Neuronal stem cell (in vitro differentiated cells): ENCODE measurements at regions not wholly inside any gene's neighbourhood (a gene's known extent, or its start where the extent isn't known, plus 50 kb on each side); places are given as distances from the start of the nearest gene placed in this dataset.
"Not testable (repeated sequence)": the region's sequence is repeated elsewhere in the genome, so short reads cannot be mapped to it uniquely, and the experiment has no call there.

Experiments used
- DNase-seq: peaks from one replicate; pipeline ENCODE4 v3.0.0-alpha.2; 2013; ENCODE audit warnings: low spot score
- H2AFZ ChIP-seq: one replicate; pipeline ENCODE4 v1.6.1; 2013; ENCODE audit warnings: mild to moderate bottlenecking, low read length, inconsistent platforms
- H2AK5ac ChIP-seq: 2 replicates; pipeline ENCODE4 v1.6.1; 2013; ENCODE audit warnings: low read depth, mild to moderate bottlenecking, inconsistent platforms, low read length, moderate library complexity, mixed read lengths
- H2BK120ac ChIP-seq: 2 replicates; pipeline ENCODE4 v1.6.1; 2013; ENCODE audit warnings: low read depth, mild to moderate bottlenecking, inconsistent platforms, low read length, moderate library complexity, mixed read lengths
- H2BK12ac ChIP-seq: one replicate; pipeline ENCODE4 v1.6.1; 2013; ENCODE audit warnings: low read length, inconsistent platforms
- H2BK15ac ChIP-seq: 2 replicates; pipeline ENCODE4 v1.6.1; 2013; ENCODE audit warnings: mild to moderate bottlenecking, low read length, inconsistent platforms, mixed read lengths
- H2BK5ac ChIP-seq: one replicate; pipeline ENCODE4 v1.6.1; 2013; ENCODE audit warnings: inconsistent platforms, mild to moderate bottlenecking, low read length, moderate library complexity
- H3K14ac ChIP-seq: one replicate; pipeline ENCODE4 v1.6.1; 2013; ENCODE audit warnings: low read length, inconsistent platforms
- H3K18ac ChIP-seq: 2 replicates; pipeline ENCODE4 v1.6.1; 2013; ENCODE audit warnings: low read length, inconsistent platforms
- H3K23ac ChIP-seq: 2 replicates; pipeline ENCODE4 v1.6.1; 2013; ENCODE audit warnings: low read depth, mild to moderate bottlenecking, mixed read lengths, low read length, inconsistent platforms; ENCODE audit not compliant: poor library complexity
- H3K27ac ChIP-seq: replicated peaks from 3 replicates; pipeline ENCODE4 v1.5.1; 2013; ENCODE audit warnings: low read length, inconsistent platforms
- H3K27me3 ChIP-seq, 3 experiments: 2 replicates each; pipeline ENCODE4 v1.6.1; 2013; ENCODE audit warnings: low read length in 3 of 3, mild to moderate bottlenecking in 2 of 3, inconsistent platforms in 1 of 3, low read depth in 1 of 3, mixed read lengths in 1 of 3, moderate library complexity in 1 of 3; ENCODE audit not compliant: control insufficient read depth in 3 of 3, insufficient read depth in 3 of 3
- H3K36me3 ChIP-seq, 2 donors: replicated peaks in 1 of 2; 2 replicates each; pipeline ENCODE4 v1.6.1; 2013; ENCODE audit warnings: low read length in 2 of 2; ENCODE audit not compliant: control insufficient read depth in 2 of 2, insufficient read depth in 2 of 2
- H3K4ac ChIP-seq: 2 replicates; pipeline ENCODE4 v1.6.1; 2013; ENCODE audit warnings: inconsistent platforms, mild to moderate bottlenecking, low read length, moderate library complexity
- H3K4me1 ChIP-seq, 2 donors: 1 replicate in 1 of 2; 2 replicates in 1 of 2; pipeline ENCODE4 v1.6.1; 2013; ENCODE audit warnings: low read length in 2 of 2, low read depth in 1 of 2; ENCODE audit not compliant: control insufficient read depth in 2 of 2, insufficient read depth in 1 of 2
- H3K4me2 ChIP-seq: one replicate; pipeline ENCODE4 v1.6.1; 2013; ENCODE audit warnings: mild to moderate bottlenecking, low read length, inconsistent platforms; ENCODE audit not compliant: insufficient read depth, poor library complexity, severe bottlenecking
- H3K4me3 ChIP-seq, 2 donors: 2 replicates each; pipeline ENCODE4 v1.5.1; 2013; ENCODE audit warnings: low read length in 2 of 2, mild to moderate bottlenecking in 2 of 2, inconsistent platforms in 1 of 2, moderate library complexity in 1 of 2
- H3K79me1 ChIP-seq: one replicate; pipeline ENCODE4 v1.6.1; 2013; ENCODE audit warnings: low read depth, mild to moderate bottlenecking, inconsistent platforms, low read length, moderate library complexity
- H3K9ac ChIP-seq: one replicate; pipeline ENCODE4 v1.6.1; 2013; ENCODE audit warnings: mild to moderate bottlenecking, low read depth, low read length, inconsistent platforms; ENCODE audit not compliant: poor library complexity
- H3K9me3 ChIP-seq, 2 donors: replicated peaks in 1 of 2; 2 replicates each; pipeline versions ENCODE3 to v1.6.1; 2013; ENCODE audit warnings: low read length in 2 of 2, mild to moderate bottlenecking in 2 of 2, inconsistent platforms in 1 of 2, low read depth in 1 of 2, mixed read lengths in 1 of 2, moderate library complexity in 1 of 2; ENCODE audit not compliant: control insufficient read depth in 2 of 2, insufficient read depth in 1 of 2
- H4K8ac ChIP-seq: one replicate; pipeline ENCODE4 v1.6.1; 2013; ENCODE audit warnings: low read depth, mild to moderate bottlenecking, inconsistent platforms, low read length, moderate library complexity
- H4K91ac ChIP-seq: one replicate; pipeline ENCODE4 v1.6.1; 2013; ENCODE audit warnings: low read length, low read depth, mild to moderate bottlenecking, inconsistent platforms; ENCODE audit not compliant: poor library complexity
- WGBS, 2 donors: extraction: QIAGEN DNeasy Blood & Tissue Kit; methylation state at CpG; one replicate each; pipeline ENCODE4 v1.1.7; 2013; ENCODE audit warnings: missing lambda C conversion rate in 2 of 2, mixed read lengths in 1 of 2; ENCODE audit not compliant: insufficient read length in 2 of 2, insufficient replicate concordance in 1 of 2; ENCODE audit errors: extremely low coverage in 2 of 2; 5-methylcytosine and 5-hydroxymethylcytosine counted together

DNA sequence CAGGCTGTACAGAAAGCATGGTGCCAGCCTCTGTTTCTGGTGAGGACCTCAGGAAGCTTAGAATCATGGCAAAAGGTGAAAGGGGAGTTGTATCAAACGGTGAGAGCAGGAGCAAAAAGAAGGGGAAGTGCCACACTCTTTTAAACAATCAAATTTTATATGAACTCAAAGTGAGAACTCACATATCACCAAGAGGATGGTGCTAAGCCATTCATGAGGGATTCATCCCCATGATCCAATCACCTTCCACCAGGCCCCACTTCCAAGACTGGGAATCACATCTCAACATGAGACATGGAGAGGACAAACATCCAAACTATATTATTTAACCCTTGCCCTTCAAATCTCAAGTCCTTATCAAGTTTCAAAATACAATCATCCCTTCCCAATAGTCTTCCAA lies 836.7 kb downstream of the SLITRK5 start:
- Histone ChIP-seq H3K36me3 (no peaks in the 10 kb centered on the region), H3K9ac (no peak overlapping the region), H3K18ac (no peak overlapping the region), H4K8ac (no peak overlapping the region), H3K27ac (no peak overlapping the region), H2BK15ac (no peak overlapping the region), H2BK120ac (no peak overlapping the region), H3K4me2 (no peak overlapping the region), H2BK12ac (no peak overlapping the region), H3K4me1 (no peaks in the 10 kb centered on the region), H3K4ac (no peak overlapping the region), H3K27me3 (no peaks in the 10 kb centered on the region), H3K23ac (no peak overlapping the region), H3K9me3 (peaks cover 0 to 5% of the 10 kb centered on the region in 2 donors), H2BK5ac (no peak overlapping the region), H4K91ac (no peak overlapping the region), H2AFZ (no peak overlapping the region), H2AK5ac (no peak overlapping the region), H3K14ac (no peak overlapping the region), H3K4me3 (no peak overlapping the region), H3K79me1 (no peaks in the 10 kb centered on the region)
- WGBS, 2 donors, result no CpG with 5 or more reads among the region's 1 CpG
- no peak for DNase-seq

DNA sequence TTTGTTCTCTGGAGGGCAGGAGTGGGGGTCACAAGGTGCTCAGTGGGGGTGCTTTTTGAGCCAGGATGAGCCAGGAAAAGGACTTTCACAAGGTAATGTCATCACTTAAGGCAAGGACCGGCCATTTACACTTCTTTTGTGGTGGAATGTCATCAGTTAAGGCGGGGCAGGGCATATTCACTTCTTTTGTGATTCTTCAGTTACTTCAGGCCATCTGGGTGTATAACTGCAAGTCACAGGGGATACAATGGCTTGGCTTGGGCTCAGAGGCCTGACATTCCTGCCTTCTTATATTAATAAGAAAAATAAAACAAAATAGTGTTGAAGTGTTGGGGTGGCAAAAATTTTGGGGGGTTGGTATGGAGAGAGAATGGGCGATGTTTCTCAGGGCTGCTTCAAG lies 841.8 kb downstream of the SLITRK5 start:
- not testable (repeated sequence) for H3K18ac ChIP-seq, H3K4ac ChIP-seq, H2BK120ac ChIP-seq, H2AK5ac ChIP-seq, H4K91ac ChIP-seq, H3K79me1 ChIP-seq, DNase-seq, H3K14ac ChIP-seq, H3K4me1 ChIP-seq, H3K4me3 ChIP-seq, H3K23ac ChIP-seq, H3K9ac ChIP-seq, H2BK15ac ChIP-seq, H3K4me2 ChIP-seq, H3K27ac ChIP-seq, H3K36me3 ChIP-seq, H2AFZ ChIP-seq, H3K9me3 ChIP-seq, H4K8ac ChIP-seq, H2BK12ac ChIP-seq, H3K27me3 ChIP-seq, H2BK5ac ChIP-seq
- WGBS, 2 donors, result no CpG with 5 or more reads among the region's 3 CpGs

- H3K27me3 ChIP-seq, result no peaks in the 10 kb centered on the region
- H2AFZ ChIP-seq, result peak overlapping the region; percentile 24
- no CpG with 5 or more reads among the region's 6 CpGs for WGBS, 2 donors
- H3K4ac ChIP-seq, result no peak overlapping the region
- H4K91ac ChIP-seq, result no peak overlapping the region
- no peak overlapping the region for H2BK120ac ChIP-seq
- H3K23ac ChIP-seq, result no peak overlapping the region
- no peak overlapping the region for H3K18ac ChIP-seq
- H2BK15ac ChIP-seq, result no peak overlapping the region
- no peak overlapping the region for H3K4me3 ChIP-seq
- no peak overlapping the region for H3K27ac ChIP-seq
- H3K4me2 ChIP-seq, result no peak overlapping the region
- DNase-seq, result peak; percentile 6
- no peak overlapping the region for H3K14ac ChIP-seq
- peaks cover 2% of the 10 kb centered on the region in 2 donors for H3K9me3 ChIP-seq
- H4K8ac ChIP-seq, result no peak overlapping the region
- no peak overlapping the region for H3K9ac ChIP-seq
- H2BK12ac ChIP-seq, result no peak overlapping the region
- H3K36me3 ChIP-seq, result no peaks in the 10 kb centered on the region
- peaks cover 0 to 4% of the 10 kb centered on the region in 2 donors for H3K4me1 ChIP-seq
- no peaks in the 10 kb centered on the region for H3K79me1 ChIP-seq
- no peak overlapping the region for H2BK5ac ChIP-seq
- no peak overlapping the region for H2AK5ac ChIP-seq
Measured at GRCh38 chr13:88526186-88526852, 855.1 kb downstream of the SLITRK5 start.

DNA sequence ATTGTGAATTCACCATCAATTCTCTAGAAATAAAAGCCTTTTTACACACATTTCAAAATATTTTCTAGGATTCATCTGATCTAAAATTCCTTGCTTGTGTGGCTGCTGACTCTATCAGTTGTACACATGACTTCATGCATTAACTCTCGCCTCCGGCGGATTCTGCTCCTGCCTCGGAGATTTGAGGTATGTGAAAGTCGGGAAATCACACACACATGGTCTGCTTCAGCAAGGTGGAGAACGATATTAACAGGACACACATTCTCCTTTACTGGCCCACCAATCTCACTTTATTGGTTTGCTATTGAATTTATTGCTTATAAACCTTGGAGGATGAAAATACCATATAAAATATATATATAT lies 855.7 kb downstream of the SLITRK5 start:
- H3K4me3 ChIP-seq, result no peak overlapping the region

More for the DNA sequence above, 855.7 kb downstream of the SLITRK5 start:
- Histone ChIP-seq H4K91ac (no peak overlapping the region), H3K9me3 (peaks cover 2% of the 10 kb centered on the region in 2 donors), H3K79me1 (no peaks in the 10 kb centered on the region), H2BK5ac (no peak overlapping the region), H2AK5ac (no peak overlapping the region), H4K8ac (no peak overlapping the region), H3K27me3 (no peaks in the 10 kb centered on the region), H3K4me2 (no peak overlapping the region), H2BK12ac (no peak overlapping the region), H3K18ac (no peak overlapping the region), H2BK15ac (no peak overlapping the region), H3K27ac (no peak overlapping the region), H3K23ac (no peak overlapping the region), H3K4ac (no peak overlapping the region), H3K9ac (no peak overlapping the region), H2AFZ (peak overlapping the region; percentile 24), H2BK120ac (no peak overlapping the region), H3K14ac (no peak overlapping the region), H3K36me3 (no peaks in the 10 kb centered on the region), H3K4me1 (peaks cover 0 to 4% of the 10 kb centered on the region in 2 donors)
- DNase-seq, result no peak
- WGBS, 2 donors, result no CpG with 5 or more reads among the region's 6 CpGs
